Fibroblast of upper back skin (primary cell): ENCODE measurements at regions not wholly inside any gene's neighbourhood (a gene's known extent, or its start where the extent isn't known, plus 50 kb on each side); places are given as distances from the start of the nearest gene placed in this dataset.

ENCODE experiments used
- DNase-seq: peaks from one replicate; pipeline ENCODE4 v3.0.0-alpha.2; 2013

GRCh38 chr11:27968461-27968860, 139.5 kb downstream of the KIF18A start:
- no peak for DNase-seq

GRCh38 chr11:27965559-27965958, 142.4 kb downstream of the KIF18A start:
- peak; percentile 43 for DNase-seq

GRCh38 chr11:27963370-27963769, 144.6 kb downstream of the KIF18A start:
- no peak for DNase-seq

- DNase-seq: no peak
Observed at GRCh38 chr11:27949951-27950738, 157.8 kb downstream of the KIF18A start.

DNA sequence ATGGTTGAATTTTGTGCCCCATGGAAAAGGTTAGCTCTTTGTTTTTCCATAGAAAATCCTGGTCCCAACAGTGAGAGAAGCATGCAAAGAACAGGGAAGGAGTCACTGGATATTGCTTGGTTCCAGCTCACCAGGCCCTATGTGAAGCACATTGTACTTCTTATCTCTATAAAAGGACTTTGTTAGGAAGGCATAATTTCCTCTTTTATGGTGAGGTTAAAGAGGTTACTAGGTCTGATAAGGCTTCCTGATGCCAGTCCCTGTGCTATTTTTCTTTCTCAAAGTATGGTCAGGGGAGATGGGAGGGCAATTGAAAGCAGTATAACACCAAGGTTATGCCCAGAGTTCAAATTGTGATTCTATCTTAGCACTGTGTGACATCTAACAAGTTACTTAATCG, 162.6 kb downstream of the KIF18A start:
- no peak for DNase-seq

DNA sequence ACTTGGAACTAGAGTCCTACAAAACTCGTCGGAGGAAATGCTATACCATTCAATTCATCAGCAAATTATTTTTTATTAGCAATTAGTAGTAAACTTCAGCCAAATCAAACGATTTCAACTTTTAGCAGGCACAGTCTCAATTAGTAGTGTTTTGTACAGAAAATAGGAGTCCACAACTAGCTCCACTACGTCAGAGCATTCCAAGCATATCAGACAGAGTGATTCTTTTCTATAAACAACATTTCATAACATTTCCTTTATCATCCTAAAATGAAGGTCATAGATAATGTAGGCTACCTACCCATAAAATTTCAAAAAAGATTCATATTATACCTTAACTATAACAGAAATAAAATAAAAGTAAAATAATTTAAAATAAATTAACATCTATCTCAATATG, 169.9 kb downstream of the KIF18A start:
- DNase-seq: no peak

GRCh38 chr11:27934830-27935145, 173.2 kb downstream of the KIF18A start:
- DNase-seq: peak; percentile 99

DNA sequence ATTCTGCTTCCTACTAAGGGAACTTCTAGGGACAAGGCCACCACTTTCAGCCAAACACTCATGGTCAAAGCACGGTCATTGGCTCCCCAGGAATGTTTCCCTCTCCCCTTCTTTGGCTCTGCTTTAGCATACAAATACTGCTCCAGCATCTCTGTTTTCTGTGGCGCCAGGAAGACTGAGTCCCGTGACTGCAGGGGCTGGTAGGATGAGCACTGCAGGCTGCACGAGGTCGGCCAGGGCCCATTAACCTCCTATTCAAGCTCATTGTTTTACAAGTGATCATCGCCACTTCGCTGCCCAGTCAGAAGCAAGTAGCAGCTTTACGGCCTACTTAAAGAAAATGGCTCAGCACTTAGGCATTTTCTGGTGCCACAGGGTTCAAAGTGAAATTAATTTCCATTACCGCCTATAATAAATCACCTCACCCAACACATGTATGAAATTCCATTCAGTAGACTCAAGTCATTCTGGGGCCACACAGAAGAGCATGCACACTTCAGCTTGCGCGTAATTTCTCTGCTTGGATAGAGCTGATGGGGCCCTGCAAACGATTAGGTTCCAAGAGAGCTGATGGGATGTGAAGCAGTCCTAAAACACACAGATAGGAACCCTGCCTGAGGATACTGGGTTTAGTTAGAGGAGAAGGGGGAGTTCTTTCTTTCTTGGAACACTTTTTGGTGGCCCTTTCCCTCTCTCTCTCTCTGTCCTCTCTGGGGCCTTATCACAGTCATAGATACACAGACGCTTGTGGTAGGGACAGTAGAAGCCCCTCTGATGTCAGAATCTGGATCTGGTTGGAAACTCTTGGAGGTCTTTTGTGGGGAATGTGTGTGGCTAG, 173.7 kb downstream of the KIF18A start:
- peak; percentile 100 for DNase-seq

- DNase-seq: no peak
Observed at GRCh38 chr11:27931770-27932169, 176.2 kb downstream of the KIF18A start.

GRCh38 chr11:27930946-27931345, 177.0 kb downstream of the KIF18A start:
- DNase-seq: no peak

GRCh38 chr11:27928809-27929208, 179.1 kb downstream of the KIF18A start:
- no peak for DNase-seq

DNA sequence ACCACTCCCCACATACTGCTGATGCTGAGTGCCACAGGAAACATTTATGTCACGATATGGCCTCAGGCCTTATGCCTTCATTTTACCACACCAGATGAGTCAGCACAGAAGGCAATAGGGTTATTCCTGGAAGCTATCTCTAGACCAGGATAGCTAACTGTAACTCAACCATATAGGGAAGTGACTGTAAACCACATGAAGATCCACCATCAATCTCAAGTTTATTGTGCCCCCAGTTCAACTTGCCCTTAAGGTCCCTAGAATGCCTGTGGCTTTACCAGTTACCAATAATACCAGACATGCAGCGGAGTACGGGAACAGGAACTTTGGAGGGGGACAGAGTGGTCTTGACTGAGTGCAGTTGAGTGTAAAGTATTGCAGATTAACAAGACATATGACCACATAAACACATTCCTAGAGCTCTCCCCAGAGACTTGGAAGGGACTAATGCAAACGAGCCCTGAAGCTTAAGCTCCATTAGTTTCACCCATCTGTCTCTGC, 180.9 kb downstream of the KIF18A start:
- peak; percentile 99 for DNase-seq

DNA sequence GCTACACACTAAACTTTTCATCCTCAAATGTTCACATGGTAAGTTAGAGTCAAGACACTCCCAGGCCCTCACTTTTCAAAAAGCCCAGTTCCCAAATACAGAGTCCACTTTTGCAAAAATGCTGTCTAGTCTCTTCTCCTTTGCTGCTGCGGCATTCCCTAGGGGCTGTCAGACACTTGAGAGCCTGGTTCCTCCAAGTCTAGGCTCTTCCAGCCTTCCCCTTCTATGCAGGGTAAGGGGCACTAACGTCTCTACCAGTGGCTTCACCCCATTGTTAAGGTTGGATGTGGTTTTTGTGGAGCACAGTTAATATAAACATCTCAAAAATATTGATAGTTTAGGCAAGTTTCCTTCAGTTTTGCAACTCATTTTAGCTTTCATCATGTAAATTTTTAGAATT, 181.5 kb downstream of the KIF18A start:
- no peak for DNase-seq

DNA sequence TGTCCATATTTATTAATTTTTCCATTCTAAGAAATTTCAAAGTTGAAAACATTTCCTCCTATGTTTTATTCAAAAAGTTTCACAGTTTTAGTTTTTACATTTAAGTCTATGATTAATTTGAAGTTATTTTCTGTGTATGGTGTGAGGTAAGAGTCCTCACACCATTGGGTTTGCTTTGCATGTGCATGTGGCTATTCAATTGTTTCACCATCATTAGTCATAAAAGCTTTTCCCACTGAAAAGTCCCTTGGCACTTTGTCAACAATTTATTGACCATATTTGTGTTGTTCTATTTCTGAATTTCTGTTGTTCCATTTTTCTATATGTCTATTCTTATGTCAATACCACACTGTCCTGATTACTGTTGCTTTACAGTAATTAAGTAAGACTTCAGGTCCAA, 186.5 kb downstream of the KIF18A start:
- no peak for DNase-seq

DNA sequence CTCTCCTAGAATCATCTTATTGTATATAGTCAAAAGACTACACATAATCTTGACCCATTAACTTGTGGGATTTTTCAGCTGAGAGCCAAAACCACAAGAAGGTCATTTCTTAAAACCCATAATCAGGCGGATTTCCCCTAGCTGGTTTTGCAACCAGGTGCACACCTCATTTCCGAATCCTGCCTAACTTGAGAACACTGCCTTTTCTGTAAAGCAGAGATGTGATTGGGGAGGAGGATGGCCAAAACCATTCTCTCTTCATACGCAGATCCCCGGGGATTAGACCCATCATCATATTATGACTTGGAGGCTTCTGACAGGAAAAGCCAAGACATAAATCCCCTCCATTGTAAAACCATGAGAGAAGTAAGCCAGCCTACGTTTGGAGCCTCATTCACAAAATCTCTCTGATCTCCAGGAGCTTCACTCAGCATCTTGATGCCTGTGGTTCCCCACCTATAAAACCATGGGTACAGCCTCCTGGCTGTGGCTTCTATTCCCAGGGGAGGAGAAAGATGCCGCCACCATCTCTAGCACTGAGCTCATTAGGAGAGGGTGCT, 191.3 kb downstream of the KIF18A start:
- peak; percentile 78 for DNase-seq

DNA sequence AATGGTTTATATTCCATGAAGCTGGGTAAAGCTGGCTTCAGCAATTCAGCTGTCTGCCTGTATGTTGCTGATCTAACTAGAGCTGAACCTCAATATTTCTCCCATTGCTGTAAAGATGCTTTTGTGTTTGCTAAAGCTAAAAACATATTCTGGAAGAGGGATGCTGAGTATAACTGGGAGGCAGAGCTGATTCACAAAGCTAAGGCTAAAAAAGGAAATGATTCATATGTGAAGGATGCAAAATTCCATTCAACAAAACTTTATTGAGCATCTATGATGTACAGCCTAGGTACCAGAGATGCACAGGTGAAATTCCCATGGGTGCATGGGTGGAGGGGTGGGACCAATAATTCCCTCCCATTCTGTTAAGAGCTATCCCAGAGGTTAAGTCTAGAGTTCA, 193.9 kb downstream of the KIF18A start:
- peak; percentile 44 for DNase-seq

DNA sequence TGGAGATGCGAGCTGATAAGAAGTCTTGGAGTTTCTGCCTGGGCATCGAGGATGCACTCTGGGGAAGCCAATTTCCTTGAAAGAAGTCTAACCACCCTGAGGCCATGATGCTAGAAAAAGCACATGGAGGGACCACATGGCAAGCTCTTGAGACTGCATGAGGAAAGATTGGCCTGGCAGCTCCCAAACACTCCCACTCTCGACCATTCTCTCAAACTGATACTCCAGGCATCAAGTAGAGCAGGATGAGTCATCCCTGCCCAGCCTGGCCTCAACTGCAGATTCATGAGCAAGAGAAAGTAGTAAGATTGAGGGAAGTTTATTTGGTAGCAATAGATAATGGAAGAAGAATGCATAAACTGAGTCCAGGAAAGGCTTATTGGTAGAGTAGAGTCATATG, 194.3 kb downstream of the KIF18A start:
- peak; percentile 61 for DNase-seq

- DNase-seq: no peak
Observed at GRCh38 chr11:27912916-27913315, 195.0 kb downstream of the KIF18A start.

DNA sequence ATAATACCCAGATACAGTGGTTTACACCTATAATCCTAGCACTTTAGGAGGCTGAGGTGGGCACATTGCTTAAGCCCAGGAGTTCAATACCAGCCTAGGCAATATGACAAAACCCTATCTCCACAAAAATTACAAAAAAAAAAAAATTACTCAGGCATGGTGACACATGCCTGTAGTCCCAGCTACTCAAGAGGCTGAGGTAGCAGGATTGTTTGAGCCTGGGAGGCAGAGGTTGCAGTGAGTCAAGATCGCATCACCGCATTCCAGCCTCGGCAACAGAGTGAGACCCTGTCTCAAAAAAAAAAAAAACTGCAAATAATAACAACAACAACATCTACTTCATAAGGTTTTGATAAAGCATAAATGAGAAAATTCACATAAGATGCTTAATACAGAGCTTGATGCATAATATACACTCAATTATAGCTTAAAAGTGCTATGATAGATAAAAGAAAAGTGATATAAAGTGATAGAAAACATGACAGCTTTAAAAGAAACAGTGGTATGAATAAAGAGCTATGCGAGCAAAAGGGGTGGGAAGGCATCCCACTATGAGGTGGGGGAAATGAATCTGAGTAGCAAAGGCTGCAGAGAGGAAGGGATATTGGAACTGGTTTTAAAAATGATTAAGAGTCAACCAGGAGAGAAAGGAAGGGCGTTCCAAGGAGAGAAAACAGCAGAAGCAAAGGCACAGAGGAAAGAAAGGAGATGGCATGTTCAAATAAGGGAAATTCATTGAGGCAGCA, 197.6 kb downstream of the KIF18A start:
- peak; percentile 85 for DNase-seq

DNA sequence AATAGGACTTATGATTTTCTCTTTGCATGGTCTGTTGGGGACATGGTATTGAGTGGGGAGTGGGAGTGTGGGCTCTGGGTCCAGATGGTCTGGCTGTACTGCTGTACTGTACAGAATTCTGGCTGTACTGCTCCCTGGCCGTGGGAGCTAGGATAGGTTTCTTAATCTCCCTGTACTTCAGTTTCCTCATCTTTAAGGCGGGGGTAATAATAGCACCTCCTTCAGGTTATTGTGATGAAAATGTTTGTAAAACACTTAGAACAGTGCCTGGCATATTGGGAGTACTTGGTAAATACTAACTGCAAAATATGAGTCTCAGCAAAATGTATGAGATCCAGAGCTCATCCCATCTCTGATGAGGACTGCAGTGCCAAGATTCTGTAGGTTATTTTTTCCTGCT, 198.6 kb downstream of the KIF18A start:
- no peak for DNase-seq

- DNase-seq: no peak
Observed at GRCh38 chr11:27908621-27909020, 199.3 kb downstream of the KIF18A start.

DNA sequence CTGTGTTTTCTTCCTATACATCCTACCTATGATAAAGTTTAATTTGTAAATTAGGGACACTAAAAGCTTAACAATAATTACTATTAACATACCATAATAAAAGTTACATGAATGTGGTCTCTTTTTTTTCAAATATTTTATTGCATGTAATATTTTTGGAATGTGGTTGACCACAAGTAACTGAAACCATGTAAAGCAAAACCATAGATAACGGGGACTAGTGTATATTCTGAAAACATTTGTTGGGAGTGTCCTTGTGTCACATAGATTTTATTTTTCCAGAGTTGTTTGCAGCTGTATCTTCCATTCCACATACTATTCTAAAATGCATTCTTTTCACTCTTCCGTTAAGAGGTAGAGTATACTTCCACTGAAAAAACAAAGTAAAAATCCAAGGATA, 200.4 kb downstream of the KIF18A start:
- peak; percentile 59 for DNase-seq

DNA sequence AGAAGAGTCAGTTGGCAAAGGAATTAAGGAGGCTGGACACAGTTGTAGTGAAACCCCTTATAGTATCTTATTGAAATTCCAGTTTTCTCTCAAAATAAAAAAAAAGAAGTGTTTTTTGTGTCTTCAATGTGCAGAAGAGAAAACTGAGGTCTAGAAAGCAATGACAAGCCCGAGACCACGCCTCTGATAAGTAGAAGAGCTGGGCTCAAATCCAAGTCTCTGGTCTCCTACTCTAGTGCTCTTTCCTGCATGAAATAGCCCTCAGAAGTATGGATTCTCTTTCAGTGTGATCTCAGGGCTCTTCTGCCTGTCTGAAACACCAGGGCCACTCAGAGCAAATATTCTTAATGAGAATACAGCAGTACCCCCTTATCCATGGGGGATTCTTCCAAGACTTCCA, 200.9 kb downstream of the KIF18A start:
- DNase-seq: no peak
